ENCODE measurements at regions not wholly inside any gene's neighbourhood (a gene's known extent, or its start where the extent isn't known, plus 50 kb on each side); places are given as distances from the start of the nearest gene placed in this dataset.

- peaks cover 0 to 10% (median 0%) of the 10 kb centered on the region in 3 donors for H3K9me3 ChIP-seq (ENCODE audit: control extremely low read depth in 1 of 3, control insufficient read depth in 2 of 3, insufficient read depth in 1 of 3, low read length in 2 of 3)
- ATAC-seq (ENCODE audit: low read depth) (no peak), DNase-seq (no peak)
- Mint-ChIP-seq H3K27ac (no peak overlapping the region), H3K27me3 (no peaks in the 10 kb centered on the region), H3K4me1 (no peaks in the 10 kb centered on the region), H3K9me3 (ENCODE audit: insufficient read depth) (no peaks in the 10 kb centered on the region), H3K4me3 (no peak overlapping the region)
- no peak overlapping the region for H3K9ac ChIP-seq (ENCODE audit: low read length)
- no peaks in the 10 kb centered on the region for H3K27me3 ChIP-seq (replicated peaks in 1 of 4; ENCODE audit: control extremely low read depth in 1 of 4, control insufficient read depth in 3 of 4, insufficient read depth in 4 of 4, low read length in 3 of 4)
- intact Hi-C loops (cut with micrococcal nuclease) = no loop called here
- CTCF ChIA-PET = no interaction called here
- H3K4me3 ChIP-seq (ENCODE audit: control extremely low read depth in 1 of 5, extremely low read depth in 1 of 5, insufficient read depth in 1 of 5, low read depth in 2 of 5, low read length in 4 of 5) = no peak overlapping the region
- no peaks in the 10 kb centered on the region for H3K36me3 ChIP-seq (replicated peaks in 1 of 2; ENCODE audit: control extremely low read depth in 1 of 2, control insufficient read depth in 1 of 2, extremely low read depth in 1 of 2, insufficient read depth in 2 of 2, low read length in 1 of 2)
- H3K4me2 ChIP-seq (replicated peaks; ENCODE audit: low read depth, low read length, poor library complexity, severe bottlenecking) = no peak overlapping the region
- 81% methylated on average over 3 of the region's 6 CpGs for WGBS (ENCODE audit: insufficient coverage)
- no peak overlapping the region for H3K27ac ChIP-seq (ENCODE audit: low read length in 2 of 2)
- TF ChIP-seq EZH2 (IDR thresholded peaks at IDR 0.05; ENCODE audit: borderline replicate concordance, insufficient read depth, low read depth, low read length, poor library complexity, severe bottlenecking) = no peak
- no peak for TF ChIP-seq CTCF (IDR thresholded peaks at IDR 0.05)
- H2AFZ ChIP-seq (ENCODE audit: insufficient read depth, low read depth, low read length, poor library complexity, severe bottlenecking) = no peak overlapping the region
- H3K79me2 ChIP-seq (ENCODE audit: control insufficient read depth, insufficient read depth, low read length) = no peaks in the 10 kb centered on the region
- no peaks in the 10 kb centered on the region for H3K4me1 ChIP-seq (ENCODE audit: control insufficient read depth in 2 of 2, insufficient read depth in 2 of 2, low read length in 2 of 2)
- H4K20me1 ChIP-seq (ENCODE audit: control insufficient read depth, insufficient read depth, low read length, poor library complexity, severe bottlenecking) = no peaks in the 10 kb centered on the region
- POLR2A ChIA-PET = no interaction called here
Observed at GRCh38 chr16:48999044-48999443, 282.6 kb downstream of the CBLN1 start.

- no peaks in the 10 kb centered on the region for H3K27me3 Mint-ChIP-seq
- no peaks in the 10 kb centered on the region for H3K4me1 ChIP-seq (ENCODE audit: control insufficient read depth in 2 of 2, insufficient read depth in 2 of 2, low read length in 2 of 2)
- WGBS (ENCODE audit: insufficient coverage) = 100% methylated on average over 1 of the region's 3 CpGs
- H3K27ac Mint-ChIP-seq = no peak overlapping the region
- ATAC-seq (ENCODE audit: low read depth) (no peak), DNase-seq (no peak)
- H3K9me3 Mint-ChIP-seq (ENCODE audit: insufficient read depth) = no peaks in the 10 kb centered on the region
- TF ChIP-seq EZH2 (IDR thresholded peaks at IDR 0.05; ENCODE audit: borderline replicate concordance, insufficient read depth, low read depth, low read length, poor library complexity, severe bottlenecking) (no peak), CTCF (IDR thresholded peaks at IDR 0.05) (no peak)
- H3K4me1 Mint-ChIP-seq = no peaks in the 10 kb centered on the region
- H3K9ac ChIP-seq (ENCODE audit: low read length) = no peak overlapping the region
- no peak overlapping the region for H3K4me3 Mint-ChIP-seq
- no peaks in the 10 kb centered on the region for H3K27me3 ChIP-seq (replicated peaks in 1 of 4; ENCODE audit: control extremely low read depth in 1 of 4, control insufficient read depth in 3 of 4, insufficient read depth in 4 of 4, low read length in 3 of 4)
- ChIA-PET POLR2A (no interaction called here), CTCF (no interaction called here)
- H3K36me3 ChIP-seq (replicated peaks in 1 of 2; ENCODE audit: control extremely low read depth in 1 of 2, control insufficient read depth in 1 of 2, extremely low read depth in 1 of 2, insufficient read depth in 2 of 2, low read length in 1 of 2) = no peaks in the 10 kb centered on the region
- H2AFZ ChIP-seq (ENCODE audit: insufficient read depth, low read depth, low read length, poor library complexity, severe bottlenecking) = no peak overlapping the region
- H3K9me3 ChIP-seq (ENCODE audit: control extremely low read depth in 1 of 3, control insufficient read depth in 2 of 3, insufficient read depth in 1 of 3, low read length in 2 of 3) = peaks cover 0 to 16% (median 0%) of the 10 kb centered on the region in 3 donors
- H3K4me2 ChIP-seq (replicated peaks; ENCODE audit: low read depth, low read length, poor library complexity, severe bottlenecking) = no peak overlapping the region
- no peak overlapping the region for H3K4me3 ChIP-seq (ENCODE audit: control extremely low read depth in 1 of 5, extremely low read depth in 1 of 5, insufficient read depth in 1 of 5, low read depth in 2 of 5, low read length in 4 of 5)
- intact Hi-C loops (cut with micrococcal nuclease) = no loop called here
- no peak overlapping the region for H3K27ac ChIP-seq (ENCODE audit: low read length in 2 of 2)
- H4K20me1 ChIP-seq (ENCODE audit: control insufficient read depth, insufficient read depth, low read length, poor library complexity, severe bottlenecking) = no peaks in the 10 kb centered on the region
- H3K79me2 ChIP-seq (ENCODE audit: control insufficient read depth, insufficient read depth, low read length) = no peaks in the 10 kb centered on the region
Observed at GRCh38 chr16:48997946-48998345, 283.7 kb downstream of the CBLN1 start.

Data from B cell (primary cell).